ENCODE measurements at regions not wholly inside any gene's neighbourhood (a gene's known extent, or its start where the extent isn't known, plus 50 kb on each side); places are given as distances from the start of the nearest gene placed in this dataset.

- no peak for DNase-seq
Observed at GRCh38 chr2:173419506-173419905, 64.8 kb downstream of the CDCA7 start.

- no peak for DNase-seq
Observed at GRCh38 chr2:173424886-173425285, 70.2 kb downstream of the CDCA7 start.

- no peak for DNase-seq
Observed at GRCh38 chr2:173427887-173428668, 73.4 kb downstream of the CDCA7 start.

- DNase-seq: no peak
Observed at GRCh38 chr2:173431191-173431590, 76.5 kb downstream of the CDCA7 start.

- DNase-seq: no peak
Observed at GRCh38 chr2:173432049-173432754, 77.5 kb downstream of the CDCA7 start.

- no peak for DNase-seq
Observed at GRCh38 chr2:173434762-173435569, 80.3 kb downstream of the CDCA7 start.

GRCh38 chr2:173435574-173435973, 80.9 kb downstream of the CDCA7 start:
- no peak for DNase-seq

- DNase-seq: no peak
Observed at GRCh38 chr2:173436088-173436487, 81.4 kb downstream of the CDCA7 start.

GRCh38 chr2:173441222-173441621, 86.5 kb downstream of the CDCA7 start:
- no peak for DNase-seq

- no peak for DNase-seq
Observed at GRCh38 chr2:173442542-173442941, 87.9 kb downstream of the CDCA7 start.

- DNase-seq: no peak
Observed at GRCh38 chr2:173446722-173447121, 92.0 kb downstream of the CDCA7 start.

- peak; percentile 9 for DNase-seq
Observed at GRCh38 chr2:173448938-173449471, 94.3 kb downstream of the CDCA7 start.

- peak; percentile 8 for DNase-seq
Observed at GRCh38 chr2:173451118-173451517, 96.4 kb downstream of the CDCA7 start.

GRCh38 chr2:173451941-173452340, 97.3 kb downstream of the CDCA7 start:
- no peak for DNase-seq

GRCh38 chr2:173452416-173452815, 97.7 kb downstream of the CDCA7 start:
- no peak for DNase-seq

GRCh38 chr2:173456960-173457359, 102.3 kb downstream of the CDCA7 start:
- no peak for DNase-seq

- DNase-seq: no peak
Observed at GRCh38 chr2:173457366-173457765, 102.7 kb downstream of the CDCA7 start.

GRCh38 chr2:173458991-173459780, 104.5 kb downstream of the CDCA7 start:
- no peak for DNase-seq

- no peak for DNase-seq
Observed at GRCh38 chr2:173462892-173463840, 108.5 kb downstream of the CDCA7 start.

- DNase-seq: no peak
Observed at GRCh38 chr2:173463846-173464245, 109.2 kb downstream of the CDCA7 start.

- no peak for DNase-seq
Observed at GRCh38 chr2:173467751-173468150, 113.1 kb downstream of the CDCA7 start.

All from NCI-H2107 (cell line).